Ovary (tissue), 7 donors: ENCODE measurements at regions not wholly inside any gene's neighbourhood (a gene's known extent, or its start where the extent isn't known, plus 50 kb on each side); places are given as distances from the start of the nearest gene placed in this dataset.

ENCODE experiments used
- DNase-seq, 5 donors: peaks; one replicate each; pipeline ENCODE4 v3.0.0-alpha.2; 2019 to 2020
- H3K27ac ChIP-seq, 2 donors: fragments of 200-600 bp; one replicate each; pipeline versions ENCODE4 v1.5.1 to v1.8.0; 2019 to 2022
- H3K27me3 ChIP-seq: fragments of 200-600 bp; one replicate; pipeline ENCODE4 v1.8.0; 2022
- H3K36me3 ChIP-seq: fragments of 200-600 bp; sonication (generic); one replicate; pipeline ENCODE4 v1.5.1; 2019
- H3K4me1 ChIP-seq: one replicate; pipeline ENCODE4 v1.8.1; 2013; ENCODE audit warnings: mild to moderate bottlenecking, moderate library complexity; ENCODE audit not compliant: insufficient read depth
- H3K4me3 ChIP-seq: fragments of 200-600 bp; sonication (generic); one replicate; pipeline ENCODE4 v1.5.1; 2017
- H3K9me3 ChIP-seq, 2 donors: fragments of 200-600 bp in 1 of 2; sonication (generic) in 1 of 2; one replicate each; pipeline versions ENCODE4 v1.5.1 to v1.8.1; 2013 to 2019; ENCODE audit warnings: mild to moderate bottlenecking in 1 of 2, moderate library complexity in 1 of 2
- CTCF ChIP-seq, 3 donors: fragments of 450-650 bp in 2 of 3; fragments of 200-600 bp in 1 of 3; IDR thresholded peaks; one replicate each; pipeline versions ENCODE4 v1.5.1 to v1.8.0; 2016 to 2022; ENCODE audit warnings: antibody characterized with exemption in 3 of 3, mild to moderate bottlenecking in 1 of 3
- EP300 ChIP-seq: sonication (generic); formaldehyde crosslinking; IDR thresholded peaks from one replicate; pipeline ENCODE4 v1.6.1; 2017; ENCODE audit warnings: antibody characterized with exemption
- POLR2A ChIP-seq: fragments of 450-650 bp; IDR thresholded peaks from one replicate; pipeline ENCODE4 v1.6.1; 2017; ENCODE audit warnings: antibody characterized with exemption, mild to moderate bottlenecking, moderate library complexity
- WGBS, 3 donors: extraction: QIAGEN DNeasy Blood & Tissue Kit in 1 of 3; methylation state at CpG; one replicate each; pipeline versions ENCODE4 v1.1.5 to v1.1.7; 2013 to 2017; 5-methylcytosine and 5-hydroxymethylcytosine counted together
- intact Hi-C, 4 donors: fragments of 100-400 bp; cut with DNase I; formaldehyde crosslinking; loops; one replicate each; pipeline versions ENCODE4 v1.11.0 to v1.15.1; 2022 to 2023
- donor health status: DM: no; HTN: no; CAD: no; lungs with moderate emphysema.
- donor health status: DM: no; HTN: no; CAD: no.
- donor health status: Bipolar disorder and iron deficiency.
- donor health status: DM: no; HTN: no; CAD: no.
- donor health status: DM: yes; HTN: yes; CAD: no.

- no peaks in the 10 kb centered on the region for H3K9me3 ChIP-seq
- no peak for TF ChIP-seq CTCF (IDR thresholded peaks at IDR 0.05)
- no peak for TF ChIP-seq EP300
- TF ChIP-seq POLR2A = no peak
- intact Hi-C loops = no loop called here
Measured at GRCh38 chr2:194603429-194603828, 1053.6 kb upstream of the SLC39A10 start.

GRCh38 chr2:194602750-194603149 lies 1054.3 kb upstream of the SLC39A10 start:
- no peaks in the 10 kb centered on the region for H3K9me3 ChIP-seq
- no peak overlapping the region for H3K4me3 ChIP-seq
- DNase-seq = no peak
- 89 to 94% (median 90%) methylated on average over 5 of the region's 5 CpGs for WGBS, 3 donors
- no peaks in the 10 kb centered on the region for H3K4me1 ChIP-seq
- no peaks in the 10 kb centered on the region for H3K27me3 ChIP-seq
- no peak for TF ChIP-seq CTCF (IDR thresholded peaks at IDR 0.05)
- no peak for TF ChIP-seq EP300
- TF ChIP-seq POLR2A = no peak
- H3K27ac ChIP-seq = no peak overlapping the region
- no peaks in the 10 kb centered on the region for H3K36me3 ChIP-seq
- intact Hi-C loops = no loop called here

More at GRCh38 chr2:194603429-194603828, 1053.6 kb upstream of the SLC39A10 start:
- no peaks in the 10 kb centered on the region for H3K27me3 ChIP-seq
- no peaks in the 10 kb centered on the region for H3K36me3 ChIP-seq
- H3K27ac ChIP-seq = no peak overlapping the region
- DNase-seq = no peak
- no peak overlapping the region for H3K4me3 ChIP-seq
- no peaks in the 10 kb centered on the region for H3K4me1 ChIP-seq
- WGBS, 3 donors = 91 to 93% (median 92%) methylated on average over 5 of the region's 5 CpGs

GRCh38 chr2:194591192-194591591 lies 1065.8 kb upstream of the SLC39A10 start:
- no peaks in the 10 kb centered on the region for H3K27me3 ChIP-seq
- TF ChIP-seq CTCF (IDR thresholded peaks at IDR 0.05) = no peak
- no peak overlapping the region for H3K27ac ChIP-seq
- H3K36me3 ChIP-seq = no peaks in the 10 kb centered on the region
- DNase-seq = no peak
- H3K9me3 ChIP-seq = no peaks in the 10 kb centered on the region
- intact Hi-C loops = no loop called here
- no peak overlapping the region for H3K4me3 ChIP-seq
- 69 to 88% (median 84%) methylated on average over 1 of the region's 1 CpG for WGBS, 3 donors
- H3K4me1 ChIP-seq = no peaks in the 10 kb centered on the region

GRCh38 chr2:194587739-194588270 lies 1069.2 kb upstream of the SLC39A10 start:
- WGBS, 3 donors = 24 to 40% (median 35%) methylated on average over 1 of the region's 1 CpG
- intact Hi-C loops = no loop called here
- Histone ChIP-seq H3K9me3 (no peaks in the 10 kb centered on the region), H3K4me1 (no peaks in the 10 kb centered on the region), H3K27ac (no peak overlapping the region), H3K4me3 (no peak overlapping the region), H3K27me3 (no peaks in the 10 kb centered on the region), H3K36me3 (no peaks in the 10 kb centered on the region)
- DNase-seq = no peak
- TF ChIP-seq EP300 (no peak), POLR2A (no peak), CTCF (IDR thresholded peaks at IDR 0.05) (no peak)

GRCh38 chr2:194567661-194568017 lies 1089.4 kb upstream of the SLC39A10 start:
- Histone ChIP-seq H3K27ac (no peak overlapping the region), H3K4me1 (no peaks in the 10 kb centered on the region), H3K9me3 (no peaks in the 10 kb centered on the region), H3K36me3 (no peaks in the 10 kb centered on the region), H3K27me3 (no peaks in the 10 kb centered on the region), H3K4me3 (no peak overlapping the region)
- intact Hi-C loops = no loop called here
- TF ChIP-seq EP300 (no peak), CTCF (IDR thresholded peaks at IDR 0.05) (no peak), POLR2A (no peak)
- no peak for DNase-seq
- 77 to 86% (median 85%) methylated on average over 2 of the region's 2 CpGs for WGBS, 3 donors
